Activated T-helper 2 cell treated with anti-CD3 and anti-CD28 coated beads, Interferon-gamma antibody, Interleukin-2, Interleukin-4, amounts not matched to agents 10 μg/mL and 5 μg/mL and 100 μg/mL, durations not matched to agents 14 hours and 24 hours and 36 hours (primary cell): ENCODE measurements at regions not wholly inside any gene's neighbourhood (a gene's known extent, or its start where the extent isn't known, plus 50 kb on each side); places are given as distances from the start of the nearest gene placed in this dataset.

Experiments used
- DNase-seq: peaks from one replicate; pipeline ENCODE4 v3.0.0; 2021; ENCODE audit warnings: low spot score
- H3K27ac Mint-ChIP-seq: one replicate; pipeline ENCODE4 v1.8.0; 2021; ENCODE audit warnings: mixed read lengths
- H3K27me3 Mint-ChIP-seq: one replicate; pipeline ENCODE4 v1.8.0; 2021; ENCODE audit warnings: low read depth, mixed read lengths
- H3K36me3 Mint-ChIP-seq: one replicate; pipeline ENCODE4 v1.8.0; 2021; ENCODE audit warnings: low read depth, mixed read lengths
- H3K4me1 Mint-ChIP-seq: one replicate; pipeline ENCODE4 v1.8.0; 2021; ENCODE audit warnings: low read depth, mixed read lengths
- H3K4me3 Mint-ChIP-seq: one replicate; pipeline ENCODE4 v1.8.0; 2021; ENCODE audit warnings: low read depth, mild to moderate bottlenecking, moderate library complexity, mixed read lengths
- H3K9me3 Mint-ChIP-seq: one replicate; pipeline ENCODE4 v1.8.0; 2021; ENCODE audit warnings: mixed read lengths
- intact Hi-C: fragments of 100-400 bp; cut with micrococcal nuclease; formaldehyde crosslinking; loops from one replicate; pipeline ENCODE4 v1.15.1; 2023

GRCh38 chr18:75927791-75928190, 500.3 kb upstream of the SMIM21 start:
- Mint-ChIP-seq H3K36me3 (no peaks in the 10 kb centered on the region), H3K27me3 (no peaks in the 10 kb centered on the region), H3K27ac (no peak overlapping the region), H3K4me1 (no peaks in the 10 kb centered on the region), H3K4me3 (no peak overlapping the region), H3K9me3 (no peaks in the 10 kb centered on the region)
- no peak for DNase-seq
- intact Hi-C loops, result no loop called here

GRCh38 chr18:75926811-75927210, 499.3 kb upstream of the SMIM21 start:
- Mint-ChIP-seq H3K27ac (no peak overlapping the region), H3K4me3 (no peak overlapping the region), H3K36me3 (no peaks in the 10 kb centered on the region), H3K27me3 (no peaks in the 10 kb centered on the region), H3K9me3 (no peaks in the 10 kb centered on the region), H3K4me1 (no peaks in the 10 kb centered on the region)
- no peak for DNase-seq
- intact Hi-C loops, result no loop called here

GRCh38 chr18:75923169-75923568, 495.7 kb upstream of the SMIM21 start:
- no peak overlapping the region for H3K4me3 Mint-ChIP-seq
- intact Hi-C loops, result no loop called here
- no peak overlapping the region for H3K27ac Mint-ChIP-seq
- no peak for DNase-seq
- no peaks in the 10 kb centered on the region for H3K36me3 Mint-ChIP-seq
- no peaks in the 10 kb centered on the region for H3K27me3 Mint-ChIP-seq
- H3K9me3 Mint-ChIP-seq, result no peaks in the 10 kb centered on the region
- H3K4me1 Mint-ChIP-seq, result no peaks in the 10 kb centered on the region

GRCh38 chr18:75916624-75916982, 489.1 kb upstream of the SMIM21 start:
- Mint-ChIP-seq H3K4me1 (no peaks in the 10 kb centered on the region), H3K4me3 (no peak overlapping the region), H3K27ac (no peak overlapping the region)

GRCh38 chr18:75915941-75916623, 488.6 kb upstream of the SMIM21 start:
- H3K27me3 Mint-ChIP-seq, result peaks cover 14% of the 10 kb centered on the region
- intact Hi-C loops, result no loop called here
- no peak for DNase-seq
- H3K9me3 Mint-ChIP-seq, result no peaks in the 10 kb centered on the region
- no peak overlapping the region for H3K27ac Mint-ChIP-seq
- no peak overlapping the region for H3K4me3 Mint-ChIP-seq
- H3K36me3 Mint-ChIP-seq, result no peaks in the 10 kb centered on the region
- H3K4me1 Mint-ChIP-seq, result no peaks in the 10 kb centered on the region

More at GRCh38 chr18:75916624-75916982, 489.1 kb upstream of the SMIM21 start:
- no peak for DNase-seq
- H3K36me3 Mint-ChIP-seq, result no peaks in the 10 kb centered on the region
- intact Hi-C loops, result no loop called here
- H3K9me3 Mint-ChIP-seq, result no peaks in the 10 kb centered on the region
- H3K27me3 Mint-ChIP-seq, result peaks cover 14% of the 10 kb centered on the region

- H3K27me3 Mint-ChIP-seq, result peaks cover 14% of the 10 kb centered on the region
- no peaks in the 10 kb centered on the region for H3K9me3 Mint-ChIP-seq
- H3K4me3 Mint-ChIP-seq, result no peak overlapping the region
- no peaks in the 10 kb centered on the region for H3K36me3 Mint-ChIP-seq
- H3K27ac Mint-ChIP-seq, result no peak overlapping the region
- intact Hi-C loops, result no loop called here
- no peak for DNase-seq
- H3K4me1 Mint-ChIP-seq, result no peaks in the 10 kb centered on the region
Measured at GRCh38 chr18:75912829-75913228, 485.3 kb upstream of the SMIM21 start.

- intact Hi-C loops, result no loop called here
- Mint-ChIP-seq H3K9me3 (no peaks in the 10 kb centered on the region), H3K36me3 (no peaks in the 10 kb centered on the region), H3K27ac (no peak overlapping the region), H3K27me3 (no peaks in the 10 kb centered on the region), H3K4me1 (no peaks in the 10 kb centered on the region), H3K4me3 (no peak overlapping the region)
- DNase-seq, result no peak
Measured at GRCh38 chr18:75904416-75904815, 476.9 kb upstream of the SMIM21 start.

GRCh38 chr18:75898651-75899050, 471.1 kb upstream of the SMIM21 start:
- no peaks in the 10 kb centered on the region for H3K36me3 Mint-ChIP-seq
- H3K9me3 Mint-ChIP-seq, result no peaks in the 10 kb centered on the region
- DNase-seq, result no peak
- no peak overlapping the region for H3K27ac Mint-ChIP-seq
- no peaks in the 10 kb centered on the region for H3K4me1 Mint-ChIP-seq
- H3K4me3 Mint-ChIP-seq, result no peak overlapping the region
- intact Hi-C loops, result no loop called here
- no peaks in the 10 kb centered on the region for H3K27me3 Mint-ChIP-seq

- Mint-ChIP-seq H3K4me1 (no peaks in the 10 kb centered on the region), H3K27me3 (no peaks in the 10 kb centered on the region), H3K4me3 (no peak overlapping the region), H3K9me3 (no peaks in the 10 kb centered on the region), H3K36me3 (no peaks in the 10 kb centered on the region), H3K27ac (no peak overlapping the region)
- DNase-seq, result no peak
- intact Hi-C loops, result no loop called here
Measured at GRCh38 chr18:75897386-75897785, 469.9 kb upstream of the SMIM21 start.

GRCh38 chr18:75896865-75897264, 469.4 kb upstream of the SMIM21 start:
- no peak overlapping the region for H3K27ac Mint-ChIP-seq
- H3K4me3 Mint-ChIP-seq, result no peak overlapping the region
- H3K36me3 Mint-ChIP-seq, result no peaks in the 10 kb centered on the region
- intact Hi-C loops, result no loop called here
- H3K9me3 Mint-ChIP-seq, result no peaks in the 10 kb centered on the region
- no peaks in the 10 kb centered on the region for H3K4me1 Mint-ChIP-seq
- no peak for DNase-seq
- no peaks in the 10 kb centered on the region for H3K27me3 Mint-ChIP-seq

- H3K4me1 Mint-ChIP-seq, result no peaks in the 10 kb centered on the region
- intact Hi-C loops, result no loop called here
Measured at GRCh38 chr18:75895135-75895534, 467.6 kb upstream of the SMIM21 start.

GRCh38 chr18:75884728-75885127, 457.2 kb upstream of the SMIM21 start:
- H3K9me3 Mint-ChIP-seq, result no peaks in the 10 kb centered on the region
- DNase-seq, result no peak
- intact Hi-C loops, result loop anchor here (10.0 kb wide), 1 partner anchor 460 kb away; no protein-coding TSS in a partner anchor
- H3K27ac Mint-ChIP-seq, result no peak overlapping the region
- no peaks in the 10 kb centered on the region for H3K27me3 Mint-ChIP-seq
- H3K4me1 Mint-ChIP-seq, result no peaks in the 10 kb centered on the region
- no peaks in the 10 kb centered on the region for H3K36me3 Mint-ChIP-seq
- H3K4me3 Mint-ChIP-seq, result no peak overlapping the region

More at GRCh38 chr18:75895135-75895534, 467.6 kb upstream of the SMIM21 start:
- H3K4me3 Mint-ChIP-seq, result no peak overlapping the region
- H3K36me3 Mint-ChIP-seq, result no peaks in the 10 kb centered on the region
- H3K9me3 Mint-ChIP-seq, result no peaks in the 10 kb centered on the region
- no peak overlapping the region for H3K27ac Mint-ChIP-seq
- H3K27me3 Mint-ChIP-seq, result no peaks in the 10 kb centered on the region
- DNase-seq, result no peak

- DNase-seq, result no peak
- H3K4me3 Mint-ChIP-seq, result no peak overlapping the region
- H3K27ac Mint-ChIP-seq, result no peak overlapping the region
- no peaks in the 10 kb centered on the region for H3K4me1 Mint-ChIP-seq
- H3K36me3 Mint-ChIP-seq, result no peaks in the 10 kb centered on the region
- no peaks in the 10 kb centered on the region for H3K27me3 Mint-ChIP-seq
- no peaks in the 10 kb centered on the region for H3K9me3 Mint-ChIP-seq
- intact Hi-C loops, result loop anchor here (10.0 kb wide), 1 partner anchor 464 kb away; no protein-coding TSS in a partner anchor
Measured at GRCh38 chr18:75880925-75881504, 453.5 kb upstream of the SMIM21 start.
